ENCODE measurements at regions not wholly inside any gene's neighbourhood (a gene's known extent, or its start where the extent isn't known, plus 50 kb on each side); places are given as distances from the start of the nearest gene placed in this dataset.
"Not testable (repeated sequence)": the region's sequence is repeated elsewhere in the genome, so short reads cannot be mapped to it uniquely, and the experiment has no call there.

DNA sequence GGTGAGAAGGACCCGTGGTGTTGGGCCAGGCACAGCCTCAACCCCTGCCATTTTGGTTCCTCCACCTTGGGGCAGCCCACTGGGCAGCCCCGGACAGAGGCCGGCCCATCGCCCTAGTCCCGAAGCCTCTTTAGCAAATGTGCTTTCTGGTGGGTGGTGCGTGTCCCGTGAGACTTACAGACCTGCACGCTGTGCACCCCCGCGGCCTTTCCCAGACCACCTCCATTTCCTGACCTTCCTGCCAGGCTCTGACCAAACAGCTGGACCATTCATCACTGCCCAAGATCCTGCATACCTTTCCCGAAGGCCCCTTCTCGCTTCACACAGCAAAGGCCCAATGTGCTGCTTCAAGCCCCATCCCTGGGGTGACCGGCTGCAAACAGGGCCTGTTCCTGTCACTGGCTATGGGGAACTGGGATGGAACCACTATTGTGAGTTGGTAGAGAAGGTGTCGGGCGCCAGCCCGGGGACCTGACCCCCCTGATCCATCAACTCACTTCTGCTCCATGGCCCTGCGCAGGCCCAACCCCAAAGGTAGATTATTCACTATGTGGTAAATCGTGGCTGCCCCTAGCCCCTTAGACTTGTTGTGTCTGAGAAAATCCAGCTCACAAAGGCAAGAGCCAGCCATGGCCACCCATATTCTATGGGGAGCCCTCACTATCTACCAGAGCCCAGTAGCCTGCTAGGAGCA, 341.0 kb downstream of the EIPR1 start:
- DNase-seq (ENCODE audit: low read depth), result no peak

DNA sequence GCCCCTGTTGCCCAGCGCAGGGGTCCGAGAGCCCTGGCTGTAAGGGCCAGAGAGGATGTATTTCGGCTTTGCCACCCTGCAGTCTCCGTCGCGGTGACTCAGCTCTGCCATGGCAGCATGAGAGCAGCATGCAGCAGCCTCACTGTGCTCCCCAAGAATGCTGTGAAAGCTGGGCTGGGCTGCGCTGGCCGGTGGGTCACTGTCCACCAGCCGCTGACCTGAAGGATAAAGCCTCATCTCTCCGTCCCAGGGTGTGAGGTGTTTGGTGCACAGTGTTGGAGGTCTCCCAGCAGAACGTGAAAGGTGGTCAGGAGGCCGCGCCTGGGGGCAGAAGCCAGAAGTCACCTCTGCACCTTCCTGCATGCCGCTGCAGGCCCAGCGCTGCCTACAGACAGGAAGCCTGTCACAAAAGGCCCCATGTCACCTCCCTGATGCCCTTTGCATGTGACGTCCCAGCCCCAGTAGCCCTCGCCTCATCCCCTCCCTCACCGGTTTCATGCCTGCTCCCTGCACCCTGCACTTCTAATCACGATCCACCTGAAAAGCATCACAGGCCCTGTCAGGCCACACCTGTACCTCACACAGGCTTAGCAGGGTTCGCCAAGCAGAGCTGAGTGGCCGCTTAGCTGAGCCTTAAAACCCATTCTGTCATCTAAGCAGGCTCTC, 342.1 kb downstream of the EIPR1 start:
- no peak for DNase-seq (ENCODE audit: low read depth)

DNA sequence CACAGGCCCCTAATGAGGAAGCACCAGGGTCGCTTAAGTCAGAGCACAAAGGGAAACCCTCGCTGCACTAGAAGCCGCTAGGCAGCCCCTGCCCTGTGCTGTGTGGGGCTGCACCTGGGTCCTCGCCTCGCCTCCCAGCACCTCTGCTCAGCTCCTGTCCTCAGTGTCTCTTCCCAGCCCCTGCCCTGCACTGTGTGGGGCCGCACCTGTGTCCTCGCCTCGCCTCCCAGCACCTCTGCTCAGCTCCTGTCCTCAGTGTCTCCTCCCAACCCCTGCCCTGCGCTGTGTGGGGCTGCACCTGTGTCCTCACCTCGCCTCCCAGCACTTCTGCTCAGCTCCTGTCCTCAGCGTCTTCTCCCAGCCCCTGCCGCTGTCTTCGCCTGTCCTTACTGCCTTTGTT, 342.8 kb downstream of the EIPR1 start:
- no peak for DNase-seq (ENCODE audit: low read depth)

DNA sequence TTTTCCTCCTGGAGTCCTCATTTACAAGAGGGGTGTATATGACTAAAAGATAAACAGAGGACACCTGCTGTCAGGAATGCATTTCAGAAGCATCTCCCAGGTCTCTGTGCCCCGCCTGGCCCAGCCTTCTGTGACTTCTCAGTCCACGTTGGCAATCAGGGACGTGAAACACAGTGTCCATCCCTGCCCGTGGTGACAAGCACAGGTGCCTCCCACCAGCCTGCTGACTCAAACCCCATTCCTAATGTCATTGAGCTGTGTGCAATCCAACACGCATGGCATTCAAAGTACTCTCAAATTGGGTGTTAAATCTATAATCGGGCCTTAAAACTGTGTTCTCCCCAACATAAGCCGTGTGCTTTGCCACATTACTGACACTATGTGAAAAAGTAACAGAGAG, 343.2 kb downstream of the EIPR1 start:
- DNase-seq (ENCODE audit: low read depth), result no peak

DNA sequence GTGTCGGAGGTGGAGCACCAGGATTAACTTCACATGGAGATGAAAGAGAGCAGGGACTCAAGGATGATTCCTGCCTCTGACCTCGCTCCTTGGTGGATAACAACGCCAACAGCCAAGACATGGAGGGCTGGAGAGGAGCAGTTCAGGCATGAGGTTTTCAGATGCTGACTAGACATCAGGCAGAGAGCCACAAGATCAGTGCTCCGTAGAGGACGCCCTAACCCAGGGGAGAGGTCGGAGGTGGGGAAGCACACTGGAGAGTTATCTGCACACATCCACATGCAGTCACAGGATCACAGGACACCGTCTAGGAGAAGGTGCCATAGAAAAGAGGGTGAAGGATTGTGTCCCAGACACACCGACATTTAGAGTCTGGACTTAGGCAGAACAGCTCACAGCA, 344.3 kb downstream of the EIPR1 start:
- DNase-seq (ENCODE audit: low read depth), result no peak

DNA sequence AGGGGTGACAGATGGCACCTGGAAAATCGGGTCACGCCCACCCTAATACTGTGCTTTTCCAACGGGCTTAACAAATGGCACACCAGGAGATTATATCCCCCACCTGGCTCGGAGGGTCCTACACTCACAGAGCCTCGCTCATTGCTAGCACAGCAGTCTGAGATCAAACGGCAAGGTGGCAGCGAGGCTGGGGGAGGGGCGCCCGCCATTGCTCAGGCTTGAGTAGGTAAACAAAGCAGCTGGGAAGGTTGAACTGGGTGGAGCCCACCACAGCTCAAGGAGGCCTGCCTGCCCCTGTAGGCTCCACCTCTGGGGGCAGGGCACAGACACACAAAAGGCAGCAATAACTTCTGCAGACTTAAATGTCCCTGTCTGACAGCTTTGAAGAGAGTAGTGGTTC, 346.8 kb downstream of the EIPR1 start:
- not testable (repeated sequence) for DNase-seq (ENCODE audit: low read depth)

DNA sequence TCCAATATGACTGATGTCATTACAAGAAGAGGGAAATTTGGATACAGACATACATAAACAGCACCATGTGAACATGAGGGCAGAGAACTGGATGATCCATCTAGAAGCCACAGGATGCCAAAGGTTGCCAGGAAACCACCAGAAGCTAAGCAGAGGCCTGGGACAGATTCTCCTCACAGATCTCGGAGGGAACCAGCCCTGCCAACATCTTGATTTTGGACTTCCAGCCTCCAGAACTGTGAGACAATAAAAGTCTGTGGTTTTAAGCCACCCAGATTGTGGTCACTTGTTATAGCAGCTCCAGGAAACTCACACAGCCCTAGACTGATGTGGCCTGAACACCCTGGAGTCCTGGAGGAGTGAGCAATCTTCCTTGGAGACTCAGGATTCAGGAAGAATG, 351.6 kb downstream of the EIPR1 start:
- DNase-seq (ENCODE audit: low read depth), result no peak

DNA sequence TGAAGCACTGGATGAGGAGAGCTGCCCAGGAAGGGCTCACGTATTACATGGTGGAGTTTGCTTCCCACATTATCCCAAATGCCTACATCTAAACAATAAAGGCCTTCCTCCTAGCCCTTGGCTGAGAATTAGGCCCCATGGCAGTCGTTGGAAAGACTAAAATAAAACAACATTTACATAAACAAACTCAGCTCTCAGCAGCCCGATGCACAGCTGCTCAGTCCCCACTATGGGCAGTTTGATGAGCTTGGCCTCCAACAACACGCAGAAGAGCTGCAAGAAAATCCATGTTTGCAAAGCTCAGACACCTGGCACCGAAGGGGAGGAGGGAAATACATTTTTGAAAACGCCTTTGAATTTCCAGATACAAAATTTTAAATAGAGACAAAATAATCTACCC, 352.4 kb downstream of the EIPR1 start:
- DNase-seq (ENCODE audit: low read depth), result no peak

DNA sequence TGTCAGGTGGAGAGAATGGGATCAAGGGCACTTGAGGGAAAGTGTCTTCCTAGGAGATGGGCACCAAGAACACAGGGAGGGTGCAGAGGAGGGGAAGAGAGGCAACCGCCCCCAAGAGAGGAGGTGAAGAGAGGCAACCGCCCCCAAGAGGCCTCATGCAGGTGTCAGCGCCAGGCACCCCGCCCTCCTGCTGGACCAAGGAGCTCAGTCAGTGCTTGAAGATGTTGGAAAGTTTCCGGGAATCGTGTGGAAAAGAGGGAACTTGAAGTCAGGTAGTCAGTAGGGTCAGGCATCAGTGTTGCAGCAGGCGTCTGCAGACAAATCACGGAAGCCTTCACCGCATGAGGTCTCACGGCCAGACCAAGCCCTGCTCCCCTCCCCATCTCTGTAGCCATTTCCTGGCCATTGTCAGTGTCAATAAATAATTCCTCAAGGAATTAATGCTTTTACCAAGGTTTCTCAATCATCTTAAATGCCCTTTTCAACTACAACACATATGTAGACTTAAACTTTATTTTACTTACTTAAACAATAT, 353.1 kb downstream of the EIPR1 start:
- no peak for DNase-seq (ENCODE audit: low read depth)

DNA sequence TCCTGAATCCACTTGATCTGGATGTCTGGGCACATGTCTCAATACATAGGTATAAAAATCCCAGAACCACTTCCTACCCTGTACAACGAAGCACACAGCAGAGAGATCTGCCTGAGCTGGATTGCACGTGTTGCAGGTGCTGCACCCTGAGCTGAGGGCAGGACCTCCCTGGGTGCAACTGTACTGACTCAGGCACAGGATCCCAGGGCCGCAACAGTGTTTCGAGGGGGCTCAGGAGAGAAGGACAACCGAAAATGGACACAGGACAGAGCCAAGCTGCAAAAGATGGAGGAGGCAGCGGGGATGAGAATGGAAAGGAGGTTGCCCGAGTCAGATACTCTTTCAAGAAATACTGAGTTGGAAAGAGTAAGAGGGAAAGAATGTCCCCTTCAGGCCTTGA, 354.1 kb downstream of the EIPR1 start:
- DNase-seq (ENCODE audit: low read depth), result no peak

DNA sequence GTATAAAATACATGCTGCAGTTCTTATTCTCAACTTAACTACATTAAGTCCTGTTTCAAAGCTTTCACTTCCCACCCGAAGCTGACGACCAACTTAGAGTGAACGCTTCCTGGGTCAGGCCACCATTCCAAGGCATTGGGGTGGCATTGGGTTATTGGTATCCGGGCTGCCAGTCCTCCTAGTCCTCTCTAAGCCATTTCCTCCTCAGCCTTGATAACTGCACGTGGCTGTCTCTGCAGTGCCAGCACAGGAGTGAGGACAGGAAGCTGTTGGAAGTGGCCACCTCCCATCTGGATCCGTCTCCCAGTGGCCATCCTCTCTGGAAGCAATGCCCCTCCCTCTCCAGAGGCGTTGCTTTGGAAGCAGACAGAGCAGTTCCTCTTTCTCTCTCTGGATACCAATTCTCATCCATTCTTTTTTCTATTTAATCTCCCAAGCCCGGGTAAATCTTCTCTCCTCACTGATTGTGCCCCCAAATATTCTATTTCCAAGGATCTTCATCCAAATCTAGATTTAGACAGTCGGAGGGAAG, 354.7 kb downstream of the EIPR1 start:
- no peak for DNase-seq (ENCODE audit: low read depth)

DNA sequence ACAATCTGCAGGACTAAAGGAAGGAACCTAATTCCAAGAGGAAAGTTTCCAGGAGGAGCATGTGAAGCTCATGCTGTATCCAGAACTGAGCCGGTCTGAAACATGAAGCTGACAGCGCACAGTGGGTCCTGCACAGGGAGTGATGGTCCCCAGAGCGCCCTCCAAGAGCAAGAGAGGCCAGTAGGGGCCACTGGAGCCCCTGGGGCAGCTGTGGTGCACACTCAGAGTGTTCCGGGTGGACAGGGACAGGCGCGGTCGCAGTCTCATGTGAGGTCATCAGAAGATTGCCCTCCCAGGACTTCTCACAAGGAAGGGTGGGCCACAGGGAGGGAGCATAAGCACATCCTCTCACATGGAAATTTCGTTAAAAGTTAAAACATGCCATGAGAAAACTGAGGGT, 355.9 kb downstream of the EIPR1 start:
- no peak for DNase-seq (ENCODE audit: low read depth)

DNA sequence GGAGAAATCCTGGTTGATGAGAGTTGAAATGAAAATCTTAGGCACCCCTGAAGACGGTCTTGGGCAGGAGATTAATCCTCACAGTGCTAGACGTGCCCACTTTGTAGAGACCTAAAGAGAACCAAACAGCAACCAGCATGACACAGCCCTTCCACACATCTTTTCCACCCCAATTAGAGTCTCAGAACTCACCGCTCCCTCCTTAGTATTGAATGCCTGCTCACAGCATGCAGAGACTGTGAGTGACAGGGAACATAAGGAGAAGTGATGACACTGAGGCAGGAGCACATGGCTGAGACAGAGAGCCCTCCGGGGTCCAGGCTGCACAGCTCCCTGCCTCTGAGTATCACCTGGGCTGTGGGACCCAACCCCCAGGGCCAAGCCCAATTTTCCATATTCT, 367.6 kb downstream of the EIPR1 start:
- no peak for DNase-seq (ENCODE audit: low read depth)

DNA sequence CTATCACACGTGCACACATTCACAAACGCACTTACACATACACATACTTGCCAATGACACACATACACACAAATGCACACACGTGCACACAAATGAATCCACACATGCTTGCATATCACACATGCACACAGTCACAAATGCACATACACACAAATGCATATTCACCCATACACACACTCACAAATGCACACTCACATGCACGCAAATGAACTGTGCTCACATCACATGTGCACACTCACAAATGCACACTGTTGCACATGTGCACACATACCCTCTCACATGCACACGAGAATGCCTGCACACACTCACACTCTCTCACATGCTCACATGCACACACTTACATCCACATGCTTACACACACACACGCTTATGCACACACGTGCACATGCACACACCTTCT, 368.1 kb downstream of the EIPR1 start:
- DNase-seq (ENCODE audit: low read depth), result no peak

DNA sequence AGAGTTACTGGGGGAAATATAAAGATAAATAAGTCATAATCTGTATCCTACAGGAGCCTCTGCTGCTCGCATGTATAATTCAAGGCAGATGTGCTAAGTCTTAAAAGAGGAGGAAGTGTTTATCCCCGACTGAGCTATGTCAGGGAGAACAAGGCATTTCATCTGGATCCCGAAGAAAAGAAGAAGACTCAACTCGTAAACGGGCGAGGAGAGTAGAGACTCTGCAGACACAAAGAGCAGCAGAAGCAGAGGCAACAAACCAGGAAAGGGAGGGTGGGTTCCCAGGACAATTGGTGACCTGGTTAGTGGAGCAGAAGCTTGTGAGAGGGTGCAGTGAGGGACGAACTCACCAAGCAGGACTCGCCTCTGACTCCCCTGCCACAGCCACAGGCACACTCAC, 368.6 kb downstream of the EIPR1 start:
- DNase-seq (ENCODE audit: low read depth), result no peak

DNA sequence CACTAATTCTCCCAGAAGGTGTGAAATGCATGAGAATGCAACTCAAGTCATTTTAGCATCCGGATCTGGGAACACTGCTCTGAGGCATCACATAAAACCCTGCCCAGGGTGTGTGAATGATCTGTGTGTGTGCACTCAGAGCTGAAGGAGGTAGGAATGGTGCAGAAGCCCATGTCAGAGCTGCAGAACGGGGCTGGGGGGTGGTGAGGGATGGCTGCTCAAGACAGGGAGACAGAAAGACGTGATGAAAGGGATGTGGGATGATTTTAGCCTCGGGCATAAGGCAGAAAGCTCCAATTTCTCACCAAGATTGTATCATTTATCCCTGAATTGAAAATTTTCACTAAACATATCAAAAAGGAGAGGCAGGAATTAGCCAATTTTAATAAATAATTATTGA, 369.1 kb downstream of the EIPR1 start:
- no peak for DNase-seq (ENCODE audit: low read depth)

DNA sequence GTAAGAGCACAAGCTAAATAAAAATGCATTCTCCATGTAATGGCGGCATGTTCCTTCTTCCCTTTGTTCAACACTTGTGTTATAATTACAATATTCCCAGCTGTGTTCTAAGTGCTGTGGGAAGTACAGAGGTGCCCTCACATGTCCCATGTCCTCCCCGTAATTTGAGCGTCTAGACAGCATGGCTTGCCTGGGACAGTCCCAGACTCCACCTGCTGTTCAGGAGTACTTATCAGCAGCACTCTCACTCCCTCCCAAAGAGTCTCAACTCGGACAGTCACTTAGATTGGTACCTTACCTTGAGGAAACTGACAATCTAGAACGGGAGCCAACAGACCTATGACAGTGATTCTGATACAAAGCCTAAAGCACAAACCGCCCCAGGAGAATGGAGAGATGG, 370.5 kb downstream of the EIPR1 start:
- no peak for DNase-seq (ENCODE audit: low read depth)

DNA sequence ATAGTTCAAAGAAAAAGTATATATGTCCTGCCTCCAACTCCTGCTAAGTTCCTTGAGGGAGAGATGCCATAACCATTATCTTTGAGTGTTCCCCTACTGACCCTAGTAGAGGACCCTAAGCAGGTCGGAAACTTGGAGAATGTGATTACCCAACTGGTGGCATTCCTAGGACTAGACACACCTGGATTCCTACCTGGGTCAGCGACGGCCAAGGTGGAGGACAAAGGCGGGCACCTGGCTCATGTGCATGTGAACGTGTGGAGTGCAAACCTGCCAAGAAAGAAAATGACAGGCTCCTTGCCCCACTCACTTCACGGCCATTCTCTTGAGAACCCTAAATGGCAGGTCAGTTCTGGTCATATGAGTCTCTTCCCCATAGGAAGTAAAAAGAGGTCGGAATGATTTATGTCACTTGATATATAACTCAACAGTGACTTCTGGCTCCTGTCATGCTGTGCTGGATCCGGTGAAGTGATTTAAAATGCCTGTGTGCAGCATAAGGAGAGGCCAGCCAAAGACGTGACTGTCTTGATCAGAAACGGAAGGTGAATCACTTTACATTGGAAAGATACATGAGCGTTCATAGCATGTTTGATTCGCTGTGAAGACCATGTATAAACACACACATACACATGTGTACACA, 371.6 kb downstream of the EIPR1 start:
- DNase-seq (ENCODE audit: low read depth), result no peak

DNA sequence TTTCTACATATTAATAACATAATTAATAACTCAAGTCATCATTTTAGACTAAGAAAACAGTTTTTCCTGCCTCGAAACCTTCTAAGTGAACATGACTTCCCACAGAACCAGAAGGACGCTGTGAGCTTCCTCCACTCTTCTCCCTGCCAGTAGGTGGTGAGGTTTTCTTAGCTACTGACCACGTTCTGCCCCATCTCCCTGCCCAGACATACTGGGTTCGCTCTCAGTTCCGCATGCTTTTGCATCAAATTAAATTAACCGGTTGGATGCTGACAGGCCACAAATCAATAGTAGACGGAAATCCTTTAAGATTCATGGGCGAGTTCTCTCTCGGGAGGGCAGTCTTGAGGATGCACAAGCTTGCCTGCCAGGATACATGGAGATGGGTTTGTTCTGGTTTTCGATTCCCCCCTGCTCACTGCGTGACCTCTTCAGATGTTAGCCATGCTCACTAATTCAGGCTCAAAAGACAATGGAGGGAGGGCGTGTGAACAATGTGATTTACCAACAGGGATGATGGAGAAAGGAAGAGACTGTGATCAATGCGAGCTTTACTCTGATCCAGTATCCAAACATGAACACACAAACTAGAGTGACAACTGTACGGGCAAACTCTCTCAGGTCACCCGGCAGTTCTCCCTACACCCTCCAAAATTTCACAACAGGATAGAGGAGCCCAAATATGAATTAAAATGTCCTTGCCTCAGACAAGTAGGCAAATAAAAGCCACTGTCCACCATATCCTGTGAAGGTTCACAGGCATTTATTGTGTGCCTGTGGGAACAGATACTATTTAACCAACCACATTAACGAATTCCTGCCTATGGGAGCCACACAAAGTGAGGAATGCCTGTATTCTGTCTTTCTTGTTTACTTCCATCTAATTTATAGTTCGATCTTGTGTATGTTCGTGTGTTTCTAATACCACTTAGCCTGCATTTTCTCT, 375.7 kb downstream of the EIPR1 start:
- no peak for DNase-seq (ENCODE audit: low read depth)

DNA sequence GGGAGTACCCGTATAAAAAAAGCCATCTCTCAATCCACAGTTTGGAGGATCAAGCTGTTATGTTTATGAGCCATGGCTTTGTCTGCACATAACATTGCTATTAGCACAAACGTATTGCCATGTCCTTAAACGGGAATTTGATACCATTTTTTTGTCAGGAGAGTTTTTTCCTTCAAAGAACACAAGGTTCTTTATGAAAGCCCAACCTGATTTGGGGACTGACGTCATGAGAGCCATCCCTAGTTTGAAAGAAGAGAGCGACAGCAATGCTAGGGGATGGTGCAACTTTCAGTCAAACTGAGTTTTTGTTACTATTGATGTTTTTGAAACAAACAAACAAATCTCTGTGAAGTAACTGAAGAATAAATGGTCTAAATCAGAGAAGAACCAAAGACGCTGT, 376.6 kb downstream of the EIPR1 start:
- no peak for DNase-seq (ENCODE audit: low read depth)

DNA sequence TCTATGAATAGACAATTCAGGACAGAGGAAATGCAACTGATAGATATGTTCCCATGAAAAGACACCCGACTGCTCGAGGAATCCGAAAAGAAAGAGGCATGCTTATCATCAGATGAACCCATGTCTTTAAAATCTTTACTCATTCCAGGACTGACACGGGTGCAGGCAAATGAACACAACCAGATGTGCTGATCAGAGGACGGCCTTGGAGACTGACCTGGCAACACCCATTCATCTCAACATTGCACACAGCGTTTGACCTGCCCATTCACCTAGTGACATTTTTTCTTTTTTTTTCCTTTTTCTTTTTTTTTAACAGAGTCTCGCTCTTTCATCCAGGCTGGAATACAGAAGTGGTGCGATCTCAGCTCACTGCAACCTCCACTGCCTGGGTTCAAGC, 377.5 kb downstream of the EIPR1 start:
- no peak for DNase-seq (ENCODE audit: low read depth)

DNA sequence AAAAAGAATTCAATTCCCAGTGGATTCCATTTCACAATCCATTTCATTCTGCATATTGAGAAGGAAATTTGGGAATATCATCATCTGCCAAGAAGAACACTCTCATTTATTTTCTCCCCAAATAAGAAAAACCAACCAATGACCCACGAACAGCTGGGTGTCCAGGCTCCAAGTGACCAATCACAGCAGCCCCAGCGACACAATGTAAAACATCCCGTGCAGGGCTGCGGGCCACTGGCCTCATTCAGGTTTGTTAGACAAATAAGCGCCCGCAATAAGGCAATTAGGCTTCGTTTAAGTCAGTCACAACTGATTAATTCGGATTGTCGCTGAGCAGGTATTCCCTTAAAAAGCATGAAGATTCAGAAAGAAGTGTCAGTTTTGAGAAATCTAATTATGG, 378.6 kb downstream of the EIPR1 start:
- no peak for DNase-seq (ENCODE audit: low read depth)

Data from stimulated activated CD8-positive, alpha-beta memory T cell treated with anti-CD3 and anti-CD28 coated beads, Interleukin-7, amount 100 ng/mL, for 24 hours (primary cell).